MM.1S (cell line): ENCODE measurements at regions not wholly inside any gene's neighbourhood (a gene's known extent, or its start where the extent isn't known, plus 50 kb on each side); places are given as distances from the start of the nearest gene placed in this dataset.

Experiments
- EZH2 ChIP-seq: fragments of 300-600 bp; sonication (generic); optimal IDR thresholded peaks from 2 replicates; pipeline ENCODE3; 2017; ENCODE audit warnings: low read depth, mild to moderate bottlenecking, antibody characterized with exemption, low read length, mixed read lengths
- TF ChIP-seq, protein P1 (sequence below): fragments of 300-600 bp; sonication (generic); IDR thresholded peaks from 2 replicates; pipeline ENCODE4 v1.5.1; 2016; ENCODE audit warnings: antibody characterized with exemption, low read length, mixed read lengths

DNA sequence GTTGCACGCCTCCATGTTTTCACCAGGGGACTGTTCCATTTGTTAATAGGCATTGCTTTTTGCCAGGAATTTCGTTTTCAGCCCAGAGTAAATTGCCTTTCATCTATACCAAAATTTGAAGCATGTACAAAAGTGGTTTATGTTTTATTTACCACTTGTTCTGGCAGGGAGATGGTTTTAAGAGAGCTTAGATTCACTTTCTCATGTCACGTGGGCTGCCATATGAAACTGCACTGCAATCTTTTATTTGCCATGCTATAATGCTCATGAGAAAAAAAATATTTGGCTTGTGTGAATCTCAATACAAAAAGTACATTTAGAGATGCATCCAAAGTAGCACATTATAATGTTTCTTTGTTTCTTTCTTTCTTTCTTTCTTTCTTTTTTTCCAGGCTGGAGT lies 284.1 kb upstream of the GRIA1 start:
- TF ChIP-seq, protein P1, sequence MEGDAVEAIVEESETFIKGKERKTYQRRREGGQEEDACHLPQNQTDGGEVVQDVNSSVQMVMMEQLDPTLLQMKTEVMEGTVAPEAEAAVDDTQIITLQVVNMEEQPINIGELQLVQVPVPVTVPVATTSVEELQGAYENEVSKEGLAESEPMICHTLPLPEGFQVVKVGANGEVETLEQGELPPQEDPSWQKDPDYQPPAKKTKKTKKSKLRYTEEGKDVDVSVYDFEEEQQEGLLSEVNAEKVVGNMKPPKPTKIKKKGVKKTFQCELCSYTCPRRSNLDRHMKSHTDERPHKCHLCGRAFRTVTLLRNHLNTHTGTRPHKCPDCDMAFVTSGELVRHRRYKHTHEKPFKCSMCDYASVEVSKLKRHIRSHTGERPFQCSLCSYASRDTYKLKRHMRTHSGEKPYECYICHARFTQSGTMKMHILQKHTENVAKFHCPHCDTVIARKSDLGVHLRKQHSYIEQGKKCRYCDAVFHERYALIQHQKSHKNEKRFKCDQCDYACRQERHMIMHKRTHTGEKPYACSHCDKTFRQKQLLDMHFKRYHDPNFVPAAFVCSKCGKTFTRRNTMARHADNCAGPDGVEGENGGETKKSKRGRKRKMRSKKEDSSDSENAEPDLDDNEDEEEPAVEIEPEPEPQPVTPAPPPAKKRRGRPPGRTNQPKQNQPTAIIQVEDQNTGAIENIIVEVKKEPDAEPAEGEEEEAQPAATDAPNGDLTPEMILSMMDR = no peak
- no peak for TF ChIP-seq EZH2
